Loucy (cell line): ENCODE measurements at regions not wholly inside any gene's neighbourhood (a gene's known extent, or its start where the extent isn't known, plus 50 kb on each side); places are given as distances from the start of the nearest gene placed in this dataset.

ENCODE experiments used
- H2AFZ ChIP-seq: fragments of 200-600 bp; sonication (generic); 2 replicates; pipeline ENCODE4 v1.6.0; 2016; ENCODE audit warnings: antibody characterized with exemption, mild to moderate bottlenecking, low read length, moderate library complexity
- H3F3A ChIP-seq: fragments of 200-600 bp; 2 replicates; pipeline ENCODE4 v1.6.0; 2016; ENCODE audit warnings: antibody characterized with exemption, low read depth, mild to moderate bottlenecking
- H3K27me3 ChIP-seq: fragments of 200-600 bp; sonication (generic); 2 replicates; pipeline ENCODE4 v1.6.1; 2014; ENCODE audit warnings: low read length, mild to moderate bottlenecking; ENCODE audit not compliant: insufficient read depth, poor library complexity, severe bottlenecking
- H3K36me3 ChIP-seq: fragments of 200-600 bp; sonication (generic); 2 replicates; pipeline ENCODE4 v1.6.1; 2016; ENCODE audit warnings: low read length; ENCODE audit not compliant: insufficient read depth
- H3K4me1 ChIP-seq: fragments of 200-600 bp; sonication (generic); 2 replicates; pipeline ENCODE4 v1.5.1; 2014; ENCODE audit warnings: low read length, mild to moderate bottlenecking; ENCODE audit not compliant: insufficient read depth, poor library complexity, severe bottlenecking
- H3K4me2 ChIP-seq: fragments of 200-600 bp; sonication (generic); 2 replicates; pipeline ENCODE4 v1.6.0; 2014; ENCODE audit warnings: antibody characterized with exemption, low read length, low read depth, mild to moderate bottlenecking; ENCODE audit not compliant: poor library complexity, severe bottlenecking
- H3K4me3 ChIP-seq: fragments of 200-600 bp; sonication (generic); 2 replicates; pipeline ENCODE4 v1.5.1; 2014; ENCODE audit warnings: low read length, mild to moderate bottlenecking, mixed read lengths; ENCODE audit not compliant: poor library complexity, severe bottlenecking
- H3K79me2 ChIP-seq: fragments of 200-600 bp; sonication (generic); 2 replicates; pipeline ENCODE4 v1.6.1; 2014; ENCODE audit warnings: low read length; ENCODE audit not compliant: insufficient read depth
- H3K9ac ChIP-seq: fragments of 200-600 bp; sonication (generic); 2 replicates; pipeline ENCODE4 v1.6.0; 2014; ENCODE audit warnings: mild to moderate bottlenecking, low read depth, low read length, moderate library complexity; ENCODE audit not compliant: poor library complexity, severe bottlenecking
- H3K9me2 ChIP-seq: fragments of 200-600 bp; sonication (generic); replicated peaks from 2 replicates; pipeline ENCODE4 v1.6.1; 2016; ENCODE audit warnings: low read depth, low read length, mixed read lengths
- H3K9me3 ChIP-seq: fragments of 200-600 bp; sonication (generic); 2 replicates; pipeline ENCODE4 v1.6.1; 2014; ENCODE audit warnings: mild to moderate bottlenecking, antibody characterized with exemption, low read length, low read depth; ENCODE audit not compliant: insufficient read depth
- H4K20me1 ChIP-seq: fragments of 200-600 bp; sonication (generic); 2 replicates; pipeline ENCODE4 v1.6.0; 2014; ENCODE audit warnings: antibody characterized with exemption, low read length, mild to moderate bottlenecking; ENCODE audit not compliant: insufficient read depth, poor library complexity, severe bottlenecking
- EZH2phosphoT487 ChIP-seq: fragments of 200-600 bp; IDR thresholded peaks from 2 replicates; pipeline ENCODE4 v1.6.1; 2018; ENCODE audit warnings: antibody characterized with exemption, mild to moderate bottlenecking, moderate library complexity, borderline replicate concordance
- TF ChIP-seq, protein P1 (sequence below): fragments of 200-600 bp; sonication (generic); conservative IDR thresholded peaks from 2 replicates; pipeline ENCODE4 v1.5.1; 2014; ENCODE audit warnings: mild to moderate bottlenecking, antibody characterized with exemption, low read length

DNA sequence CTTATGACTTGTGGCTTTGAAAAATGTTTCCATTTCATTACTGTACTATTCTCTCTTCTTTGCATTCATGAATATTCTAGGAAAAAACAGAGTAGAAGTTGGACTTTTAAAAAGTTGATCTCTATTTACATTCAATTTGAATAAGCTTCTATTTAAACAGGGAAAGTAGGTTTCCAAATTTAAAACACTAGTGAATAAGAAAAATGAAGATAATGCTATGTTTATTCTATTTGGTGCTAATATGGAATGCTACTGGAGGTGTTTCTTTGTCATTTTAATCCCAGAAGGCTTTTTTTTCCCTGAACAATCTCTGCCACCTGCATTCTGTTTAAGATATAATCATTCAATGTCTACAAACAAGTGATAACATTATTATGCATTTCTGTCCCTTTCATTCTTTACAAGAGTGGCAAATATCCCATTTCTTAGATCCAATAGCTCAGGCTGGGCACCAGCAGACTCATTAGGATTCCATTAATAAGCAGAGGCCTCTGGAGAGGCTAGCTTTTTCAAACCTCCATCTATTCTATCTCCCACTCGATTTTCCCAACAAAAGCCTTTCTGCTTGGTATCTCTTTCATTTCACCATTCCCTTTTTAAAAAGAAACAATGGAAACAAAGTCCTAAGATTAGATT lies 1001.6 kb upstream of the CDH8 start:
- no peaks in the 10 kb centered on the region for H3K36me3 ChIP-seq
- no peaks in the 10 kb centered on the region for H4K20me1 ChIP-seq
- H3K9me2 ChIP-seq = no peaks in the 10 kb centered on the region
- TF ChIP-seq EZH2phosphoT487 = no peak
- TF ChIP-seq, protein P1, sequence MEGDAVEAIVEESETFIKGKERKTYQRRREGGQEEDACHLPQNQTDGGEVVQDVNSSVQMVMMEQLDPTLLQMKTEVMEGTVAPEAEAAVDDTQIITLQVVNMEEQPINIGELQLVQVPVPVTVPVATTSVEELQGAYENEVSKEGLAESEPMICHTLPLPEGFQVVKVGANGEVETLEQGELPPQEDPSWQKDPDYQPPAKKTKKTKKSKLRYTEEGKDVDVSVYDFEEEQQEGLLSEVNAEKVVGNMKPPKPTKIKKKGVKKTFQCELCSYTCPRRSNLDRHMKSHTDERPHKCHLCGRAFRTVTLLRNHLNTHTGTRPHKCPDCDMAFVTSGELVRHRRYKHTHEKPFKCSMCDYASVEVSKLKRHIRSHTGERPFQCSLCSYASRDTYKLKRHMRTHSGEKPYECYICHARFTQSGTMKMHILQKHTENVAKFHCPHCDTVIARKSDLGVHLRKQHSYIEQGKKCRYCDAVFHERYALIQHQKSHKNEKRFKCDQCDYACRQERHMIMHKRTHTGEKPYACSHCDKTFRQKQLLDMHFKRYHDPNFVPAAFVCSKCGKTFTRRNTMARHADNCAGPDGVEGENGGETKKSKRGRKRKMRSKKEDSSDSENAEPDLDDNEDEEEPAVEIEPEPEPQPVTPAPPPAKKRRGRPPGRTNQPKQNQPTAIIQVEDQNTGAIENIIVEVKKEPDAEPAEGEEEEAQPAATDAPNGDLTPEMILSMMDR = no peak
- no peaks in the 10 kb centered on the region for H3K27me3 ChIP-seq
- H3K9me3 ChIP-seq = no peaks in the 10 kb centered on the region
- no peaks in the 10 kb centered on the region for H3F3A ChIP-seq
- H3K4me1 ChIP-seq = no peaks in the 10 kb centered on the region
- no peaks in the 10 kb centered on the region for H3K79me2 ChIP-seq
- no peak overlapping the region for H2AFZ ChIP-seq
- no peak overlapping the region for H3K4me2 ChIP-seq
- H3K4me3 ChIP-seq = no peak overlapping the region
- H3K9ac ChIP-seq = no peak overlapping the region

DNA sequence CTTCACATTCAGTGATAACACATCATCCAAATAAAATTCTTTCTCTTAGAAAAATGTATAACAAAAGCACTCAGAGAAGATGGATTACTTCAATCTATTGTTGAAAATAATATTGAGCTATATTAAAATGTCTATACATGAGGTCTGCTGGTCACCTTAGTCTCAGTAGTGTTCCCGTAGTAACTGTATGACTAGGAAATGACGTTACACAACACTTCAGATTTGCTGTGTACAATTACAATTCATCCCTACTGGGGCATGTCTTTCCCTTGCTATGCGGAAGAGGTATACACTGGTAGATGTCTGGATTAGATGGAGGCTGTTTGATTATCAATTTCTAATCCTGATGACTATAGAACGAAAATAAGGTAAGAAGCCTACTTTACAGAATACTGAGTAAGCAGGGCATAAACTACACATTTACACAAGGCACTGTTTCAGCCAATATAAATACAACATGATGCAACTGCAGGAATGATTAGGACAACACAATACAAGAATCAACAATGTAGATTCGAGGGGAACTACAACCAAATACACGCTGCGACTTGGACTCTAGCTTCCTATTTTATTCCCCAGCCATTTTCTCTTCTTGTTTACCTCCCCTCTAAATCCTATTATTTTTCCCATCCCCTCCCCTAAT lies 982.5 kb upstream of the CDH8 start:
- H3K4me2 ChIP-seq = no peak overlapping the region
- H3K79me2 ChIP-seq = no peaks in the 10 kb centered on the region
- H3F3A ChIP-seq = no peaks in the 10 kb centered on the region
- no peaks in the 10 kb centered on the region for H4K20me1 ChIP-seq
- no peak overlapping the region for H2AFZ ChIP-seq
- H3K9ac ChIP-seq = no peak overlapping the region
- no peaks in the 10 kb centered on the region for H3K27me3 ChIP-seq
- TF ChIP-seq, protein P1 = no peak
- TF ChIP-seq EZH2phosphoT487 = no peak
- H3K4me1 ChIP-seq = no peaks in the 10 kb centered on the region
- no peak overlapping the region for H3K4me3 ChIP-seq
- H3K9me3 ChIP-seq = no peaks in the 10 kb centered on the region
- H3K9me2 ChIP-seq = no peaks in the 10 kb centered on the region
- no peaks in the 10 kb centered on the region for H3K36me3 ChIP-seq

DNA sequence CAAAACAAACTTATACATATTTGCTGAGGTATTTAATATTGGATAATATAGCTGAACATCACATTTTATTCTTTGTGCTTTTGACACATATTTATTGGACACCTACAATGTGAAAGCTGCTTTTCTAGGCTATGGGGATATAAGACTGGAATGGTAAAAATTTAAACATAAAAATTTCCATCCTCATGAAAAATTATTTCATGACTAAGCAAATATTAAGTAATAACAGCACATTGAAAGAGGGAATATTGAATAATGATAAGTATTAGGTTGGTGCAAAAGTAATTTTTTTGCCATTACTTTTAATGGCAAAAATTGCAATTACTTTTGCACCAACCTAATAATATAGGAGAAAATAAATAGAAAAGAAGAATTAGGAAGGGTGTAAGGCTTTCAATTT lies 972.5 kb upstream of the CDH8 start:
- no peak for TF ChIP-seq EZH2phosphoT487
- TF ChIP-seq, protein P1 = no peak
- no peaks in the 10 kb centered on the region for H3F3A ChIP-seq
- no peaks in the 10 kb centered on the region for H3K4me1 ChIP-seq

More for the DNA sequence above, 972.5 kb upstream of the CDH8 start:
- H2AFZ ChIP-seq = no peak overlapping the region
- no peaks in the 10 kb centered on the region for H3K79me2 ChIP-seq
- H3K9ac ChIP-seq = no peak overlapping the region
- H3K4me2 ChIP-seq = no peak overlapping the region
- no peaks in the 10 kb centered on the region for H3K9me2 ChIP-seq
- no peaks in the 10 kb centered on the region for H3K36me3 ChIP-seq
- no peaks in the 10 kb centered on the region for H3K9me3 ChIP-seq
- no peaks in the 10 kb centered on the region for H4K20me1 ChIP-seq
- no peaks in the 10 kb centered on the region for H3K27me3 ChIP-seq
- H3K4me3 ChIP-seq = no peak overlapping the region
